ENCODE measurements at regions not wholly inside any gene's neighbourhood (a gene's known extent, or its start where the extent isn't known, plus 50 kb on each side); places are given as distances from the start of the nearest gene placed in this dataset.

- TF ChIP-seq CTCF (IDR thresholded peaks at IDR 0.05) (no peak), POLR2A (IDR thresholded peaks at IDR 0.05) (no peak)
These were observed 687.0 kb upstream of the C9orf72 start for GRCh38 chr9:28260330-28260729.

Measured in right lobe of liver (tissue), 4 donors.